ENCODE measurements at regions not wholly inside any gene's neighbourhood (a gene's known extent, or its start where the extent isn't known, plus 50 kb on each side); places are given as distances from the start of the nearest gene placed in this dataset.

GRCh38 chr6:22755605-22756004 is 186.2 kb downstream of the HDGFL1 start:
- Histone ChIP-seq H3K4me3 (no peak overlapping the region), H3K9me3 (no peaks in the 10 kb centered on the region), H3K4me1 (no peaks in the 10 kb centered on the region), H3K27me3 (no peaks in the 10 kb centered on the region), H3K27ac (no peak overlapping the region), H3K36me3 (no peaks in the 10 kb centered on the region)
- no peak for TF ChIP-seq CTCF (IDR thresholded peaks at IDR 0.05)
- no peak for ATAC-seq
- no peak for DNase-seq
- intact Hi-C loops (cut with DNase I), result no loop called here

GRCh38 chr6:22756365-22756764 is 187.0 kb downstream of the HDGFL1 start:
- Histone ChIP-seq H3K9me3 (no peaks in the 10 kb centered on the region), H3K27ac (no peak overlapping the region), H3K36me3 (no peaks in the 10 kb centered on the region), H3K27me3 (no peaks in the 10 kb centered on the region), H3K4me1 (no peaks in the 10 kb centered on the region), H3K4me3 (no peak overlapping the region)
- no peak for TF ChIP-seq CTCF (IDR thresholded peaks at IDR 0.05)
- intact Hi-C loops (cut with DNase I), result no loop called here
- DNase-seq (no peak), ATAC-seq (no peak)

GRCh38 chr6:22764496-22764895 is 195.1 kb downstream of the HDGFL1 start:
- Histone ChIP-seq H3K27me3 (no peaks in the 10 kb centered on the region), H3K9me3 (no peaks in the 10 kb centered on the region), H3K4me3 (no peak overlapping the region), H3K36me3 (no peaks in the 10 kb centered on the region), H3K4me1 (no peaks in the 10 kb centered on the region), H3K27ac (no peak overlapping the region)
- TF ChIP-seq CTCF (IDR thresholded peaks at IDR 0.05), result no peak
- no peak for DNase-seq
- intact Hi-C loops (cut with DNase I), result no loop called here
- ATAC-seq, result no peak

- Histone ChIP-seq H3K9me3 (no peaks in the 10 kb centered on the region), H3K4me1 (no peaks in the 10 kb centered on the region), H3K27ac (no peak overlapping the region), H3K4me3 (no peak overlapping the region), H3K27me3 (no peaks in the 10 kb centered on the region), H3K36me3 (no peaks in the 10 kb centered on the region)
- no peak for TF ChIP-seq CTCF (IDR thresholded peaks at IDR 0.05)
- DNase-seq (no peak), ATAC-seq (no peak)
- intact Hi-C loops (cut with DNase I), result no loop called here
Observed at GRCh38 chr6:22765015-22765414, 195.6 kb downstream of the HDGFL1 start.

- intact Hi-C loops (cut with DNase I), result no loop called here
- Histone ChIP-seq H3K27me3 (no peaks in the 10 kb centered on the region), H3K9me3 (no peaks in the 10 kb centered on the region), H3K36me3 (no peaks in the 10 kb centered on the region), H3K4me3 (no peak overlapping the region), H3K4me1 (no peaks in the 10 kb centered on the region), H3K27ac (no peak overlapping the region)
- no peak for TF ChIP-seq CTCF (IDR thresholded peaks at IDR 0.05)
- DNase-seq (no peak), ATAC-seq (no peak)
Observed at GRCh38 chr6:22766979-22767378, 197.6 kb downstream of the HDGFL1 start.

GRCh38 chr6:22770054-22770453 is 200.7 kb downstream of the HDGFL1 start:
- H3K9me3 ChIP-seq, result no peaks in the 10 kb centered on the region
- H3K4me3 ChIP-seq, result no peak overlapping the region
- no peak overlapping the region for H3K27ac ChIP-seq
- H3K27me3 ChIP-seq, result no peaks in the 10 kb centered on the region
- intact Hi-C loops (cut with DNase I), result no loop called here
- no peaks in the 10 kb centered on the region for H3K36me3 ChIP-seq
- no peak for ATAC-seq
- DNase-seq, result no peak
- no peaks in the 10 kb centered on the region for H3K4me1 ChIP-seq
- TF ChIP-seq CTCF (IDR thresholded peaks at IDR 0.05), result no peak
